H1 (cell line): ENCODE measurements at regions not wholly inside any gene's neighbourhood (a gene's known extent, or its start where the extent isn't known, plus 50 kb on each side); places are given as distances from the start of the nearest gene placed in this dataset.

Experiments used
- CTCF ChIA-PET: fragments of 300-600 bp; sonication (Branson Sonifier 250); formaldehyde crosslinking; loops from one replicate; lab custom pipeline; 2021; ENCODE audit not compliant: partially characterized antibody; lab: Charles Lee
- POLR2A ChIA-PET: fragments of 300-600 bp; sonication (Branson Sonifier 250); formaldehyde crosslinking; loops from one replicate; lab custom pipeline; 2021; ENCODE audit warnings: inconsistent platforms; ENCODE audit not compliant: partially characterized antibody; lab: Charles Lee
- DNase-seq, 2 experiments: peaks; one replicate each; pipeline versions ENCODE4 v3.0.0 to v3.0.0-alpha.2; 2010 to 2022; ENCODE audit warnings: low spot score in 2 of 2, low read depth in 1 of 2, mixed read lengths in 1 of 2
- FAIRE-seq: peaks from 2 replicates; lab custom pipeline; 2011; peaks lifted over from hg19 to GRCh38; lab: Jason Lieb, UNC
- H2AFZ ChIP-seq: 2 replicates; pipeline ENCODE4 v1.8.1; 2012; ENCODE audit warnings: low read length, inconsistent platforms
- H2AK5ac ChIP-seq: 2 replicates; pipeline ENCODE4 v1.6.1; 2013; ENCODE audit warnings: low read depth, low read length
- H2BK120ac ChIP-seq: replicated peaks from 2 replicates; pipeline ENCODE3; 2013; ENCODE audit warnings: low read depth, low read length, inconsistent platforms
- H2BK12ac ChIP-seq: 2 replicates; pipeline ENCODE4 v1.6.1; 2013; ENCODE audit warnings: low read depth, low read length
- H2BK15ac ChIP-seq: 2 replicates; pipeline ENCODE4 v1.6.1; 2013; ENCODE audit warnings: low read length
- H2BK20ac ChIP-seq: 2 replicates; pipeline ENCODE4 v1.6.1; 2013; ENCODE audit warnings: low read length
- H2BK5ac ChIP-seq: 2 replicates; pipeline ENCODE4 v1.6.1; 2013; ENCODE audit warnings: low read depth, low read length
- H3K14ac ChIP-seq: 2 replicates; pipeline ENCODE4 v1.6.1; 2013; ENCODE audit warnings: inconsistent platforms; ENCODE audit not compliant: insufficient read length
- H3K18ac ChIP-seq: 2 replicates; pipeline ENCODE4 v1.6.1; 2013; ENCODE audit warnings: low read length; ENCODE audit errors: extremely low read depth
- H3K23ac ChIP-seq: 2 replicates; pipeline ENCODE4 v1.6.1; 2013; ENCODE audit warnings: inconsistent platforms; ENCODE audit not compliant: insufficient read length
- H3K23me2 ChIP-seq: 2 replicates; pipeline ENCODE4 v1.6.1; 2013; ENCODE audit warnings: low read depth, low read length
- H3K27ac ChIP-seq: 2 replicates; pipeline ENCODE4 v1.6.1; 2011; ENCODE audit warnings: low read depth, low read length, inconsistent platforms
- H3K27me3 ChIP-seq, 4 experiments: replicated peaks in 1 of 4; 1 replicate in 1 of 4; 2 replicates in 3 of 4; pipeline versions ENCODE4 v1.6.1 to v1.8.1; 2011 to 2013; ENCODE audit warnings: low read length in 3 of 4, mild to moderate bottlenecking in 3 of 4, inconsistent platforms in 2 of 4, mixed read lengths in 2 of 4, moderate library complexity in 1 of 4; ENCODE audit not compliant: control insufficient read depth in 3 of 4, insufficient read depth in 3 of 4; ENCODE audit errors: extremely low read depth in 1 of 4
- H3K36me3 ChIP-seq, 4 experiments: 2 replicates each; pipeline versions ENCODE4 v1.6.1 to v1.8.1; 2011 to 2013; ENCODE audit warnings: mild to moderate bottlenecking in 4 of 4, low read length in 3 of 4, moderate library complexity in 2 of 4, control low read depth in 1 of 4, inconsistent platforms in 1 of 4; ENCODE audit not compliant: insufficient read depth in 4 of 4, control insufficient read depth in 2 of 4
- H3K4ac ChIP-seq: replicated peaks from 2 replicates; pipeline ENCODE3; 2013; ENCODE audit warnings: low read length, low read depth, mixed read lengths, inconsistent platforms; ENCODE audit not compliant: insufficient read length
- H3K4me1 ChIP-seq, 4 experiments: replicated peaks in 1 of 4; 1 replicate in 1 of 4; 2 replicates in 3 of 4; pipeline versions ENCODE4 v1.6.1 to v1.8.1; 2011 to 2013; ENCODE audit warnings: low read length in 3 of 4, inconsistent platforms in 2 of 4, mixed read lengths in 1 of 4; ENCODE audit not compliant: insufficient read depth in 4 of 4, control insufficient read depth in 3 of 4
- H3K4me2 ChIP-seq, 2 experiments: 2 replicates each; pipeline versions ENCODE4 v1.6.1 to v1.8.1; 2011 to 2013; ENCODE audit warnings: low read depth in 2 of 2, low read length in 2 of 2, control low read depth in 1 of 2, inconsistent platforms in 1 of 2, mild to moderate bottlenecking in 1 of 2; ENCODE audit not compliant: insufficient read depth in 1 of 2
- H3K4me3 ChIP-seq, 4 experiments: fragments of 200-600, 300-600 bp in 1 of 4; sonication (generic), shearing (Covaris generic), sonication (Bioruptor Twin) in 1 of 4; 2 replicates each; pipeline versions ENCODE4 v1.5.1 to v1.8.1; 2011 to 2016; ENCODE audit warnings: low read length in 4 of 4, low read depth in 3 of 4, control low read depth in 2 of 4, inconsistent platforms in 2 of 4, mild to moderate bottlenecking in 2 of 4, mixed read lengths in 1 of 4, moderate library complexity in 1 of 4; ENCODE audit not compliant: insufficient read depth in 2 of 4; ENCODE audit errors: extremely low read depth in 1 of 4
- H3K56ac ChIP-seq: replicated peaks from 2 replicates; pipeline ENCODE3; 2013; ENCODE audit warnings: low read depth, mild to moderate bottlenecking, mixed read lengths, low read length, inconsistent platforms; ENCODE audit not compliant: insufficient read length
- H3K79me1 ChIP-seq: 2 replicates; pipeline ENCODE4 v1.6.1; 2013; ENCODE audit warnings: low read depth, low read length, control low read depth
- H3K79me2 ChIP-seq, 2 experiments: 2 replicates each; pipeline versions ENCODE4 v1.6.1 to v1.8.1; 2012 to 2013; ENCODE audit warnings: low read length in 2 of 2, mild to moderate bottlenecking in 2 of 2, inconsistent platforms in 1 of 2; ENCODE audit not compliant: insufficient read depth in 2 of 2, control insufficient read depth in 1 of 2
- H3K9ac ChIP-seq, 4 experiments: replicated peaks in 1 of 4; 1 replicate in 1 of 4; 2 replicates in 3 of 4; pipeline versions ENCODE4 v1.6.1 to v1.8.1; 2011 to 2013; ENCODE audit warnings: low read depth in 3 of 4, low read length in 3 of 4, control low read depth in 2 of 4, mild to moderate bottlenecking in 2 of 4, moderate library complexity in 2 of 4, inconsistent platforms in 1 of 4; ENCODE audit errors: extremely low read depth in 1 of 4
- H3K9me3 ChIP-seq, 2 experiments: 2 replicates each; pipeline versions ENCODE4 v1.6.1 to v1.8.1; 2012 to 2013; ENCODE audit warnings: mild to moderate bottlenecking in 2 of 2, moderate library complexity in 2 of 2, control low read depth in 1 of 2, inconsistent platforms in 1 of 2, low read depth in 1 of 2, low read length in 1 of 2, mixed read lengths in 1 of 2; ENCODE audit not compliant: insufficient read depth in 2 of 2
- H4K20me1 ChIP-seq, 2 experiments: replicated peaks in 1 of 2; 2 replicates each; pipeline versions ENCODE3 to v1.8.1; 2011 to 2013; ENCODE audit warnings: inconsistent platforms in 2 of 2, low read length in 2 of 2, mild to moderate bottlenecking in 1 of 2; ENCODE audit not compliant: insufficient read depth in 2 of 2, control insufficient read depth in 1 of 2
- H4K5ac ChIP-seq: 2 replicates; pipeline ENCODE4 v1.6.1; 2013; ENCODE audit warnings: low read length, low read depth, mixed read lengths, inconsistent platforms; ENCODE audit not compliant: insufficient read length
- H4K8ac ChIP-seq: 2 replicates; pipeline ENCODE4 v1.8.0; 2013; ENCODE audit warnings: mild to moderate bottlenecking, moderate library complexity, low read length, inconsistent platforms; ENCODE audit not compliant: insufficient read depth; ENCODE audit errors: extremely low read depth
- H4K91ac ChIP-seq: replicated peaks from 2 replicates; pipeline ENCODE3; 2013; ENCODE audit warnings: low read length, mixed read lengths, inconsistent platforms; ENCODE audit not compliant: insufficient read length
- ASH2L ChIP-seq: fragments of 200-600, 300-600 bp; sonication (generic); IDR thresholded peaks from one replicate; pipeline ENCODE4 v1.7.1; 2017; ENCODE audit warnings: low read length
- CEBPB ChIP-seq: IDR thresholded peaks from 2 replicates; pipeline ENCODE4 v1.6.1; 2012; ENCODE audit warnings: low read depth, low read length
- HDAC2 ChIP-seq, 2 experiments: fragments of 300-600 bp in 1 of 2; sonication (generic) in 1 of 2; IDR thresholded peaks; 2 replicates each; pipeline ENCODE4 v1.6.1; 2011 to 2012; ENCODE audit warnings: low read depth in 2 of 2, low read length in 2 of 2, mild to moderate bottlenecking in 2 of 2, moderate library complexity in 2 of 2, borderline replicate concordance in 1 of 2, inconsistent platforms in 1 of 2
- HDAC6 ChIP-seq: IDR thresholded peaks from one replicate; pipeline ENCODE4 v1.7.1; 2012; ENCODE audit warnings: low read depth, mild to moderate bottlenecking, inconsistent platforms, low read length, moderate library complexity
- JUND ChIP-seq: IDR thresholded peaks from 2 replicates; pipeline ENCODE4 v1.6.1; 2011; ENCODE audit warnings: mild to moderate bottlenecking, improper control_type of control experiment, low read length
- PHF8 ChIP-seq: fragments of 200-600 bp; sonication (generic); conservative IDR thresholded peaks from 2 replicates; pipeline ENCODE4 v1.7.1; 2012; ENCODE audit warnings: low read depth, mild to moderate bottlenecking, inconsistent platforms, low read length, moderate library complexity
- RNF2 ChIP-seq: fragments of 200-900, 300-1000 bp; sonication (generic); IDR thresholded peaks from 2 replicates; pipeline ENCODE4 v1.7.1; 2016; ENCODE audit warnings: borderline replicate concordance, low read depth, mild to moderate bottlenecking, antibody characterized with exemption, low read length; ENCODE audit not compliant: poor library complexity, severe bottlenecking; ENCODE audit errors: missing control alignments
- SRF ChIP-seq: IDR thresholded peaks from 2 replicates; pipeline ENCODE4 v1.6.1; 2011; ENCODE audit warnings: mild to moderate bottlenecking, low read depth, low read length, moderate library complexity
- TAF1 ChIP-seq: IDR thresholded peaks from 2 replicates; pipeline ENCODE4 v1.6.1; 2011; ENCODE audit warnings: mild to moderate bottlenecking, low read depth, low read length
- WGBS, 2 experiments: shearing (Covaris generic) in 1 of 2; methylation state at CpG; one replicate each; pipeline versions ENCODE4 v1.1.6 to v1.1.7; 2013 to 2015; ENCODE audit warnings: low lambda C conversion rate in 2 of 2, mixed read lengths in 2 of 2, inconsistent platforms in 1 of 2, low coverage in 1 of 2, missing lambda C conversion rate in 1 of 2; ENCODE audit not compliant: insufficient replicate concordance in 2 of 2, insufficient coverage in 1 of 2, insufficient read length in 1 of 2; ENCODE audit errors: extremely low coverage in 1 of 2, missing lambda C conversion rate in 1 of 2; 5-methylcytosine and 5-hydroxymethylcytosine counted together
- TF ChIP-seq, protein P1 (sequence below): IDR thresholded peaks from 2 replicates; pipeline ENCODE4 v1.6.1; 2011; ENCODE audit warnings: low read depth, mild to moderate bottlenecking, low read length; ENCODE audit not compliant: insufficient read depth

GRCh38 chr12:58301038-58301729, 359.8 kb downstream of the ATP23 start:
- Histone ChIP-seq H3K4me3 (no peak overlapping the region), H2BK20ac (no peak overlapping the region), H4K8ac (no peak overlapping the region), H3K79me2 (no peaks in the 10 kb centered on the region), H3K79me1 (no peaks in the 10 kb centered on the region), H3K36me3 (no peaks in the 10 kb centered on the region), H3K23ac (no peak overlapping the region), H3K4me2 (no peak overlapping the region), H4K91ac (no peak overlapping the region), H3K27ac (no peak overlapping the region), H4K5ac (no peak overlapping the region), H3K56ac (no peak overlapping the region), H3K18ac (no peak overlapping the region), H3K27me3 (no peaks in the 10 kb centered on the region), H2AFZ (no peak overlapping the region), H3K23me2 (no peaks in the 10 kb centered on the region), H2BK120ac (no peak overlapping the region), H2BK12ac (no peak overlapping the region), H2AK5ac (no peak overlapping the region), H2BK15ac (no peak overlapping the region), H3K4me1 (no peaks in the 10 kb centered on the region; a peak in 1 of 7 replicates), H3K4ac (no peak overlapping the region), H2BK5ac (no peak overlapping the region), H3K9me3 (no peaks in the 10 kb centered on the region), H4K20me1 (no peaks in the 10 kb centered on the region), H3K9ac (no peak overlapping the region), H3K14ac (no peak overlapping the region)
- FAIRE-seq (no peak), DNase-seq (no peak)
- TF ChIP-seq TAF1 = no peak
- TF ChIP-seq HDAC6 = no peak
- no peak for TF ChIP-seq RNF2
- TF ChIP-seq, protein P1, sequence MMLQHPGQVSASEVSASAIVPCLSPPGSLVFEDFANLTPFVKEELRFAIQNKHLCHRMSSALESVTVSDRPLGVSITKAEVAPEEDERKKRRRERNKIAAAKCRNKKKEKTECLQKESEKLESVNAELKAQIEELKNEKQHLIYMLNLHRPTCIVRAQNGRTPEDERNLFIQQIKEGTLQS = no peak
- no peak for TF ChIP-seq HDAC2 (IDR thresholded peaks at IDR 0.05; ENCODE audit: borderline replicate concordance in 1 of 2, low read depth in 2 of 2, low read length in 2 of 2)
- no peak for TF ChIP-seq JUND
- TF ChIP-seq SRF = no peak
- no peak for TF ChIP-seq ASH2L
- TF ChIP-seq PHF8 = no peak
- no peak for TF ChIP-seq CEBPB
- WGBS, 2 experiments = 88% methylated on average over 8 of the region's 8 CpGs; no CpG with 5 or more reads in 1 of the 2 experiments
- CTCF ChIA-PET = interaction anchor here (0.7 to 1.7 kb wide), 5 partner anchors 8 to 941 kb away, joined by 3 read pairs; no protein-coding TSS in a partner anchor
- POLR2A ChIA-PET = no interaction called here
